ENCODE measurements at regions not wholly inside any gene's neighbourhood (a gene's known extent, or its start where the extent isn't known, plus 50 kb on each side); places are given as distances from the start of the nearest gene placed in this dataset.

DNA sequence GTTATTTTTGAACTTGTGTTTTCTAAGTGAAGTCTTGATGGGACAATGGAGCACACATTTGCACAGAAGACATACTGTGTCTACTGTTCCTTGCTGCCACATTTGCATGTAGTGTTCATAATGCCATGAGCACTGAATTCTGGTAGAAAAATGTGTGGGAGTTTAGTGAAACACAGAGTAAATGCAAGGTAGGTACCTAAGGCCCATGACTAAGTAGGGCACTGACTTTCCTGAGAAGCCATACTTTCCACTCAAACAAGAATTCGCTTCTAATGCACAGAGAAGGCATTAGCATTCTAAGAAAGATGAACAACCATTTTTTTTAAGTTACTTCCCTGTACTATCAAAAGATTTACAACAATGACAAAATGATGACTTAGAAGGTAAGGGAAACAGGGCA, 282.2 kb downstream of the MAN2A1 start (continued):
- TF ChIP-seq, protein P1, sequence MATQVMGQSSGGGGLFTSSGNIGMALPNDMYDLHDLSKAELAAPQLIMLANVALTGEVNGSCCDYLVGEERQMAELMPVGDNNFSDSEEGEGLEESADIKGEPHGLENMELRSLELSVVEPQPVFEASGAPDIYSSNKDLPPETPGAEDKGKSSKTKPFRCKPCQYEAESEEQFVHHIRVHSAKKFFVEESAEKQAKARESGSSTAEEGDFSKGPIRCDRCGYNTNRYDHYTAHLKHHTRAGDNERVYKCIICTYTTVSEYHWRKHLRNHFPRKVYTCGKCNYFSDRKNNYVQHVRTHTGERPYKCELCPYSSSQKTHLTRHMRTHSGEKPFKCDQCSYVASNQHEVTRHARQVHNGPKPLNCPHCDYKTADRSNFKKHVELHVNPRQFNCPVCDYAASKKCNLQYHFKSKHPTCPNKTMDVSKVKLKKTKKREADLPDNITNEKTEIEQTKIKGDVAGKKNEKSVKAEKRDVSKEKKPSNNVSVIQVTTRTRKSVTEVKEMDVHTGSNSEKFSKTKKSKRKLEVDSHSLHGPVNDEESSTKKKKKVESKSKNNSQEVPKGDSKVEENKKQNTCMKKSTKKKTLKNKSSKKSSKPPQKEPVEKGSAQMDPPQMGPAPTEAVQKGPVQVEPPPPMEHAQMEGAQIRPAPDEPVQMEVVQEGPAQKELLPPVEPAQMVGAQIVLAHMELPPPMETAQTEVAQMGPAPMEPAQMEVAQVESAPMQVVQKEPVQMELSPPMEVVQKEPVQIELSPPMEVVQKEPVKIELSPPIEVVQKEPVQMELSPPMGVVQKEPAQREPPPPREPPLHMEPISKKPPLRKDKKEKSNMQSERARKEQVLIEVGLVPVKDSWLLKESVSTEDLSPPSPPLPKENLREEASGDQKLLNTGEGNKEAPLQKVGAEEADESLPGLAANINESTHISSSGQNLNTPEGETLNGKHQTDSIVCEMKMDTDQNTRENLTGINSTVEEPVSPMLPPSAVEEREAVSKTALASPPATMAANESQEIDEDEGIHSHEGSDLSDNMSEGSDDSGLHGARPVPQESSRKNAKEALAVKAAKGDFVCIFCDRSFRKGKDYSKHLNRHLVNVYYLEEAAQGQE (IDR thresholded peaks at IDR 0.05): no peak
- TF ChIP-seq, protein P2, sequence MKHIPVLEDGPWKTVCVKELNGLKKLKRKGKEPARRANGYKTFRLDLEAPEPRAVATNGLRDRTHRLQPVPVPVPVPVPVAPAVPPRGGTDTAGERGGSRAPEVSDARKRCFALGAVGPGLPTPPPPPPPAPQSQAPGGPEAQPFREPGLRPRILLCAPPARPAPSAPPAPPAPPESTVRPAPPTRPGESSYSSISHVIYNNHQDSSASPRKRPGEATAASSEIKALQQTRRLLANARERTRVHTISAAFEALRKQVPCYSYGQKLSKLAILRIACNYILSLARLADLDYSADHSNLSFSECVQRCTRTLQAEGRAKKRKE (CRISPR knock-in tag; IDR thresholded peaks at IDR 0.05; ENCODE audit: low read depth): no peak
- no peak for TF ChIP-seq TFCP2L1 (CRISPR knock-in tag; IDR thresholded peaks at IDR 0.05)

DNA sequence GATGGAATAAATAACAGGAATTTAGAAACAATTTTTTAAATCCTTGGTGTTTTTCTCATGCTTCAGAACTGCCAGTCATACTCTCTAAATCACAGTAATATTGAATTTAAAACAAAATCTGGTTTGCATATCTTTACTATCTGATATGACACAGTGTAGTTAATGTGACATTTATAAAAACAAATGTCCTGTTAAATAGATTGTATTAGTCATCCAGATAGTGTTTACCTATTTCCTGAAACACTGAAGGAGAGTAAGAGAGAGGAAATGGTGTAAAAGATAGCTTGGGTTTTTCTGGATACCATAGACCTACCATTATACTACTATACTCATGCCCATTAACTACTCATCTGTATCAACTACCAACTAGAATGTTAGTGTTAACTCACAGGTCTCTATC, 292.3 kb downstream of the MAN2A1 start:
- ATAC-seq (no peak), DNase-seq (ENCODE audit: low read depth in 1 of 2, low spot score in 1 of 2) (no peak), FAIRE-seq (no peak)
- CTCF ChIA-PET: no interaction called here
- Histone ChIP-seq H3K9me3 (no peaks in the 10 kb centered on the region), H3K4me1 (no peaks in the 10 kb centered on the region), H3K27ac (no peak overlapping the region), H3K4me2 (no peak overlapping the region), H3K4me3 (no peak overlapping the region)
- POLR2A ChIA-PET: no interaction called here
- TF ChIP-seq MAZ (IDR thresholded peaks at IDR 0.05; ENCODE audit: borderline replicate concordance, low read depth, low read length) (no peak), NPAS2 (CRISPR knock-in tag; IDR thresholded peaks at IDR 0.05; ENCODE audit: borderline replicate concordance) (no peak), POLR2AphosphoS2 (conservative IDR thresholded peaks at IDR 0.05; ENCODE audit: low read length) (no peak), RCOR1 (IDR thresholded peaks at IDR 0.05; ENCODE audit: low read depth, low read length) (no peak), RFX5 (IDR thresholded peaks at IDR 0.05) (no peak), SMC3 (IDR thresholded peaks at IDR 0.05) (no peak), RARB (CRISPR knock-in tag; IDR thresholded peaks at IDR 0.05) (no peak), FOSB (CRISPR knock-in tag; IDR thresholded peaks at IDR 0.05) (no peak)
- TF ChIP-seq, protein P3, sequence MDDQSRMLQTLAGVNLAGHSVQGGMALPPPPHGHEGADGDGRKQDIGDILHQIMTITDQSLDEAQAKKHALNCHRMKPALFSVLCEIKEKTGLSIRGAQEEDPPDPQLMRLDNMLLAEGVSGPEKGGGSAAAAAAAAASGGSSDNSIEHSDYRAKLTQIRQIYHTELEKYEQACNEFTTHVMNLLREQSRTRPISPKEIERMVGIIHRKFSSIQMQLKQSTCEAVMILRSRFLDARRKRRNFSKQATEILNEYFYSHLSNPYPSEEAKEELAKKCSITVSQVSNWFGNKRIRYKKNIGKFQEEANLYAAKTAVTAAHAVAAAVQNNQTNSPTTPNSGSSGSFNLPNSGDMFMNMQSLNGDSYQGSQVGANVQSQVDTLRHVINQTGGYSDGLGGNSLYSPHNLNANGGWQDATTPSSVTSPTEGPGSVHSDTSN (IDR thresholded peaks at IDR 0.05): no peak
- TF ChIP-seq, protein P4, sequence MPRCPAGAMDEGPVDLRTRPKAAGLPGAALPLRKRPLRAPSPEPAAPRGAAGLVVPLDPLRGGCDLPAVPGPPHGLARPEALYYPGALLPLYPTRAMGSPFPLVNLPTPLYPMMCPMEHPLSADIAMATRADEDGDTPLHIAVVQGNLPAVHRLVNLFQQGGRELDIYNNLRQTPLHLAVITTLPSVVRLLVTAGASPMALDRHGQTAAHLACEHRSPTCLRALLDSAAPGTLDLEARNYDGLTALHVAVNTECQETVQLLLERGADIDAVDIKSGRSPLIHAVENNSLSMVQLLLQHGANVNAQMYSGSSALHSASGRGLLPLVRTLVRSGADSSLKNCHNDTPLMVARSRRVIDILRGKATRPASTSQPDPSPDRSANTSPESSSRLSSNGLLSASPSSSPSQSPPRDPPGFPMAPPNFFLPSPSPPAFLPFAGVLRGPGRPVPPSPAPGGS (IDR thresholded peaks at IDR 0.05): no peak

DNA sequence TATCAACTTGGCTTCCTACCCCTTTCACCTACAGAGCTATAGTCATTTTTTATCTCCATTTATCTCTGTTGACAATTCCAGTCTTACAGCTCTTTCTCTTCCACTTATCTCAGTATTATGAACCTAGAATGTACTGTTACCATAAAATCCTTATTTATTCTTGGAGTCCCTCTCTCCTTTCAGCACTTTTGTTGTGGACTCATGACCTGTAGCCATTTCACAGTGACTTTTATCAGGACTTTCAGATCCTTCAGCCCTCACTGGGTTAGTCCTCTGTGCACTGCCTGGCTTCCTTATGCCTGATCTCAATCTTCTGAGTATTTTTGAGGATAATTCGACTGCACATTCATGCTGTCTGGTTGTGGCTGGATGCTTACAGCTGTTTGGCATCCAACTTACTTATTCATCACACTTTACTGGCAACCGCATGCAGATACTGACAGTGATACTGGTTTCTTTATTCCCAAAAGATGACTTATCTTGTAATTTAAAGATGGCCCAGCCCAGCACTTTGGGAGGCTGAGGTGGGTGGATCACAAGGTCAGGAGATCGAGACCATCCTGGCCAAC, 293.3 kb downstream of the MAN2A1 start:
- Histone ChIP-seq H3K4me3 (no peak overlapping the region), H3K4me1 (no peaks in the 10 kb centered on the region), H3K9me3 (no peaks in the 10 kb centered on the region), H3K27ac (no peak overlapping the region), H3K4me2 (no peak overlapping the region)
- ChIA-PET CTCF (interaction anchor here (0.7 kb wide), 1 partner anchor 11 kb away, joined by 3 read pairs; no protein-coding TSS in a partner anchor), POLR2A (no interaction called here)
- 36% methylated on average over 3 of the region's 3 CpGs for WGBS (ENCODE audit: missing lambda C conversion rate)
- ATAC-seq (no peak), DNase-seq (ENCODE audit: low read depth in 1 of 2, low spot score in 1 of 2) (no peak), FAIRE-seq (no peak)
- TF ChIP-seq, protein P5, sequence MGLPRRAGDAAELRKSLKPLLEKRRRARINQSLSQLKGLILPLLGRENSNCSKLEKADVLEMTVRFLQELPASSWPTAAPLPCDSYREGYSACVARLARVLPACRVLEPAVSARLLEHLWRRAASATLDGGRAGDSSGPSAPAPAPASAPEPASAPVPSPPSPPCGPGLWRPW (IDR thresholded peaks at IDR 0.05): no peak
- no peak for TF ChIP-seq KDM1A (IDR thresholded peaks at IDR 0.05; ENCODE audit: low read depth)
- TF ChIP-seq EP300 (IDR thresholded peaks at IDR 0.05): no peak
- TF ChIP-seq RFX5 (IDR thresholded peaks at IDR 0.05): no peak
- TF ChIP-seq HOXB13 (CRISPR knock-in tag; IDR thresholded peaks at IDR 0.05; ENCODE audit: low read depth): no peak
- TF ChIP-seq, protein P6, sequence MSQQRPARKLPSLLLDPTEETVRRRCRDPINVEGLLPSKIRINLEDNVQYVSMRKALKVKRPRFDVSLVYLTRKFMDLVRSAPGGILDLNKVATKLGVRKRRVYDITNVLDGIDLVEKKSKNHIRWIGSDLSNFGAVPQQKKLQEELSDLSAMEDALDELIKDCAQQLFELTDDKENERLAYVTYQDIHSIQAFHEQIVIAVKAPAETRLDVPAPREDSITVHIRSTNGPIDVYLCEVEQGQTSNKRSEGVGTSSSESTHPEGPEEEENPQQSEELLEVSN (IDR thresholded peaks at IDR 0.05; ENCODE audit: borderline replicate concordance, low read depth): no peak
- TF ChIP-seq POLR2A (IDR thresholded peaks at IDR 0.05; ENCODE audit: low read length): no peak
- no peak for TF ChIP-seq MAFK (IDR thresholded peaks at IDR 0.05; ENCODE audit: partially characterized antibody)
